K562 (cell line): ENCODE measurements at regions not wholly inside any gene's neighbourhood (a gene's known extent, or its start where the extent isn't known, plus 50 kb on each side); places are given as distances from the start of the nearest gene placed in this dataset.

Experiments
- CBX1 ChIP-seq: sonication (generic); IDR thresholded peaks from 2 replicates; pipeline ENCODE4 v1.6.1; 2016; ENCODE audit warnings: antibody characterized with exemption, low read depth, mild to moderate bottlenecking
- CEBPG ChIP-seq, 3 experiments: fragments of 200-800 bp in 1 of 3; sonication (Bioruptor generic) in 1 of 3; sonication (generic) in 1 of 3; formaldehyde crosslinking in 1 of 3; IDR thresholded peaks in 2 of 3; conservative IDR thresholded peaks in 1 of 3; 2 replicates each; pipeline versions ENCODE4 v1.6.1 to v1.8.0; 2016 to 2022; ENCODE audit warnings: missing compliant biosample characterization in 2 of 3, missing genetic modification characterization in 2 of 3, mild to moderate bottlenecking in 1 of 3, missing genetic modification reagents in 1 of 3
- DMBX1 ChIP-seq: fragments of 250-450 bp; sonication (Bioruptor Pico); IDR thresholded peaks from 2 replicates; pipeline ENCODE4 v1.8.0; 2022; ENCODE audit warnings: inconsistent platforms, mild to moderate bottlenecking, moderate library complexity, borderline replicate concordance
- FOXJ2 ChIP-seq: fragments of 200-800 bp; sonication (Bioruptor generic); IDR thresholded peaks from 2 replicates; pipeline ENCODE4 v1.6.1; 2016; ENCODE audit warnings: missing genetic modification characterization, missing compliant biosample characterization
- MEF2D ChIP-seq: conservative IDR thresholded peaks from 2 replicates; pipeline ENCODE4 v1.6.1; 2016; ENCODE audit warnings: low read depth, missing genetic modification characterization, missing compliant biosample characterization
- MNT ChIP-seq, 2 experiments: fragments of 450-650 bp; conservative IDR thresholded peaks; 2 replicates each; pipeline ENCODE4 v1.6.1; 2017; ENCODE audit warnings: mild to moderate bottlenecking in 2 of 2, moderate library complexity in 2 of 2
- PKNOX1 ChIP-seq: fragments of 450-650 bp; IDR thresholded peaks from 2 replicates; pipeline ENCODE4 v1.6.1; 2016
- POLR3A ChIP-seq: IDR thresholded peaks from 2 replicates; pipeline ENCODE4 v1.6.1; 2011; ENCODE audit warnings: borderline replicate concordance, mild to moderate bottlenecking, moderate library complexity; ENCODE audit not compliant: insufficient read length, insufficient read depth; ENCODE audit errors: extremely low read depth
- RUNX1 ChIP-seq: sonication (generic); IDR thresholded peaks from 2 replicates; pipeline ENCODE4 v1.6.1; 2016; ENCODE audit warnings: antibody characterized with exemption, low read depth
- SOX6 ChIP-seq: fragments of 450-650 bp; IDR thresholded peaks from 2 replicates; pipeline ENCODE4 v1.6.1; 2014; ENCODE audit warnings: mild to moderate bottlenecking
- SP1 ChIP-seq: sonication (generic); formaldehyde crosslinking; IDR thresholded peaks from 2 replicates; pipeline ENCODE4 v1.8.1; 2022; ENCODE audit warnings: mild to moderate bottlenecking, missing genetic modification reagents
- ZNF143 ChIP-seq: sonication (generic); formaldehyde crosslinking; IDR thresholded peaks from 2 replicates; pipeline ENCODE4 v1.9.0; 2022; ENCODE audit warnings: mild to moderate bottlenecking, missing genetic modification reagents
- ZNF395 ChIP-seq: fragments of 200-800 bp; sonication (Bioruptor generic); IDR thresholded peaks from 2 replicates; pipeline ENCODE4 v1.6.1; 2017; ENCODE audit warnings: missing genetic modification characterization, missing compliant biosample characterization
- ZNF589 ChIP-seq: fragments of 200-800 bp; sonication (Bioruptor generic); IDR thresholded peaks from 2 replicates; pipeline ENCODE4 v1.6.1; 2016; ENCODE audit warnings: low read depth, missing genetic modification characterization, missing compliant biosample characterization
- ZNF639 ChIP-seq, 2 experiments: fragments of 200-800 bp in 1 of 2; sonication (Bioruptor generic) in 1 of 2; sonication (generic) in 1 of 2; formaldehyde crosslinking in 1 of 2; IDR thresholded peaks in 1 of 2; conservative IDR thresholded peaks in 1 of 2; 2 replicates each; pipeline versions ENCODE4 v1.5.0 to v1.6.1; 2016 to 2020; ENCODE audit warnings: missing compliant biosample characterization in 1 of 2, missing genetic modification characterization in 1 of 2, missing genetic modification reagents in 1 of 2
- ZNF668 ChIP-seq: fragments of 250-450 bp; sonication (Bioruptor Pico); IDR thresholded peaks from 2 replicates; pipeline ENCODE4 v1.8.0; 2022; ENCODE audit warnings: mild to moderate bottlenecking, inconsistent platforms
- TF ChIP-seq, protein P1 (sequence below): conservative IDR thresholded peaks from 2 replicates; pipeline ENCODE4 v1.6.1; 2011; ENCODE audit warnings: low read depth, mild to moderate bottlenecking, low read length; ENCODE audit not compliant: control insufficient read depth
- TF ChIP-seq, protein P2 (sequence below): sonication (generic); formaldehyde crosslinking; IDR thresholded peaks from 2 replicates; pipeline ENCODE4 v1.8.0; 2023; ENCODE audit warnings: mild to moderate bottlenecking, missing genetic modification reagents

DNA sequence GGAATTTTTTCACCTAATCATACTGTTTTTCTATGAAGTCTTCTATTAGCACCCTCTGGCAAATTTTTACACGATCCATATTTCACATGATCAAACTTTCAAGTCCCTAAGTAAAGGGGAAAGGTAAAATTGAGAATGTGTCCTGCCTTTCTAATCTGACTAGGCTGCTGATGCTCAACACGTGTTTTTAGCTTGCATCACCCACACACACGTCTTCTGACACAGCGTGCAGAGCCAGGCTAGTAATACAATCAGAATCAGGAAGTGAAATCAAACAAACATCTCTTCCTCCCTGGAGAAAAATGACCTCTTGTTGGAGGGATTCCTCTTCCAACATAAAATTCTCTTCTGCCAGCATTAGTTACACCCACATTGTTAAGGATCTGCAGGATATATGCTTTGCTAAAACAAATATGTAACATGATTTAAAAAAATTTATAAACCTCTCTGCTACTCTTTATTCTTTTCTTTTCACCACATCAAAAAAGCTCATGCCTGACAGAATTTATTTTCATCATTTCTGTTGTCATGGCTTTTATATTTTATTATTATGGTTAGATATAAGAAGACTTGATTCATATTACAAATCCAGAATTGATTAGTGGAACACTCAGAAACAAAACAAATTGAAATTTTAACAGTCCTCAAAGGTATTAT lies 122.4 kb downstream of the RAP2B start (continued):
- TF ChIP-seq ZNF395 (CRISPR knock-in tag) (peak; percentile 48; the same call in 1 of the 2 replicates), PKNOX1 (peak; percentile 54), RUNX1 (no peak), CEBPG (CRISPR knock-in tag; IDR thresholded peaks at IDR 0.05) (peak; percentile 94), CEBPG (tag; conservative IDR thresholded peaks at IDR 0.05 in 1 of 2, IDR thresholded peaks at IDR 0.05 in 1 of 2) (peak; percentile 88 to 91), ZNF589 (peak; percentile 86), ZNF639 (CRISPR knock-in tag; conservative IDR thresholded peaks at IDR 0.05 in 1 of 2, IDR thresholded peaks at IDR 0.05 in 1 of 2) (0 out of 4 replicates have a peak, but pooled peaks of 1 of the 2 experiments have one; percentile 20), SP1 (no peak), ZNF143 (CRISPR knock-in tag) (no peak), ZNF668 (CRISPR knock-in tag) (no peak), POLR3A (no peak), CBX1 (no peak), DMBX1 (CRISPR knock-in tag) (peak; percentile 74; the same call in 1 of the 2 replicates), SOX6 (peak; percentile 69), MEF2D (tag) (0 out of 2 replicates have a peak, but pooled peaks have one; percentile 59), FOXJ2 (tag) (peak; percentile 55; the same call in 1 of the 2 replicates), MNT (conservative IDR thresholded peaks at IDR 0.05) (peak in 1 of 2 experiments; percentile 54; a peak in 2 of 4 replicates)
- TF ChIP-seq, protein P1, sequence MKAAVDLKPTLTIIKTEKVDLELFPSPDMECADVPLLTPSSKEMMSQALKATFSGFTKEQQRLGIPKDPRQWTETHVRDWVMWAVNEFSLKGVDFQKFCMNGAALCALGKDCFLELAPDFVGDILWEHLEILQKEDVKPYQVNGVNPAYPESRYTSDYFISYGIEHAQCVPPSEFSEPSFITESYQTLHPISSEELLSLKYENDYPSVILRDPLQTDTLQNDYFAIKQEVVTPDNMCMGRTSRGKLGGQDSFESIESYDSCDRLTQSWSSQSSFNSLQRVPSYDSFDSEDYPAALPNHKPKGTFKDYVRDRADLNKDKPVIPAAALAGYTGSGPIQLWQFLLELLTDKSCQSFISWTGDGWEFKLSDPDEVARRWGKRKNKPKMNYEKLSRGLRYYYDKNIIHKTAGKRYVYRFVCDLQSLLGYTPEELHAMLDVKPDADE, result no peak
- TF ChIP-seq, protein P2, sequence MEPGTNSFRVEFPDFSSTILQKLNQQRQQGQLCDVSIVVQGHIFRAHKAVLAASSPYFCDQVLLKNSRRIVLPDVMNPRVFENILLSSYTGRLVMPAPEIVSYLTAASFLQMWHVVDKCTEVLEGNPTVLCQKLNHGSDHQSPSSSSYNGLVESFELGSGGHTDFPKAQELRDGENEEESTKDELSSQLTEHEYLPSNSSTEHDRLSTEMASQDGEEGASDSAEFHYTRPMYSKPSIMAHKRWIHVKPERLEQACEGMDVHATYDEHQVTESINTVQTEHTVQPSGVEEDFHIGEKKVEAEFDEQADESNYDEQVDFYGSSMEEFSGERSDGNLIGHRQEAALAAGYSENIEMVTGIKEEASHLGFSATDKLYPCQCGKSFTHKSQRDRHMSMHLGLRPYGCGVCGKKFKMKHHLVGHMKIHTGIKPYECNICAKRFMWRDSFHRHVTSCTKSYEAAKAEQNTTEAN (CRISPR knock-in tag), result no peak
